Naive thymus-derived CD4-positive, alpha-beta T cell (primary cell): ENCODE measurements at regions not wholly inside any gene's neighbourhood (a gene's known extent, or its start where the extent isn't known, plus 50 kb on each side); places are given as distances from the start of the nearest gene placed in this dataset.

ENCODE experiments used
- ATAC-seq: fragments of 150-1000 bp; cut with Tn5 transposase; 2 replicates; pipeline ENCODE4 v1.10.0; 2021; ENCODE audit warnings: mild to moderate bottlenecking, moderate library complexity
- CTCF ChIA-PET: fragments of 350-600 bp; sonication (Branson Sonifier 250); formaldehyde crosslinking; loops from one replicate; lab custom pipeline; 2021; ENCODE audit warnings: antibody characterized with exemption; lab: Charles Lee
- POLR2A ChIA-PET: fragments of 350-600 bp; sonication (Branson Sonifier 250); formaldehyde crosslinking; loops from one replicate; lab custom pipeline; 2021; ENCODE audit warnings: antibody characterized with exemption, inconsistent platforms; lab: Charles Lee
- DNase-seq, 9 donors: peaks; one replicate each; pipeline versions ENCODE4 v3.0.0 to v3.0.0-alpha.2; 2020 to 2022; ENCODE audit warnings: mixed read lengths in 1 of 9
- H3K27ac ChIP-seq: one replicate; pipeline ENCODE4 v1.7.0; 2013; ENCODE audit warnings: mild to moderate bottlenecking, low read depth, low read length, moderate library complexity
- H3K27me3 ChIP-seq, 2 donors: one replicate each; pipeline ENCODE4 v1.7.0; 2013; ENCODE audit warnings: low read length in 2 of 2, mild to moderate bottlenecking in 2 of 2, moderate library complexity in 2 of 2; ENCODE audit not compliant: control insufficient read depth in 2 of 2, insufficient read depth in 2 of 2
- H3K36me3 ChIP-seq, 3 experiments: 1 replicate in 2 of 3; 2 replicates in 1 of 3; pipeline ENCODE4 v1.7.0; 2013; ENCODE audit warnings: low read length in 3 of 3, mild to moderate bottlenecking in 3 of 3, moderate library complexity in 1 of 3; ENCODE audit not compliant: insufficient read depth in 3 of 3, control insufficient read depth in 2 of 3
- H3K4me1 ChIP-seq, 2 donors: one replicate each; pipeline ENCODE4 v1.7.0; 2013; ENCODE audit warnings: low read length in 2 of 2, mild to moderate bottlenecking in 2 of 2, moderate library complexity in 1 of 2; ENCODE audit not compliant: control insufficient read depth in 2 of 2, insufficient read depth in 2 of 2
- H3K4me3 ChIP-seq: 2 replicates; pipeline ENCODE4 v1.7.0; 2013; ENCODE audit warnings: mild to moderate bottlenecking, low read length
- H3K9me3 ChIP-seq, 3 experiments: 1 replicate in 2 of 3; 2 replicates in 1 of 3; pipeline ENCODE4 v1.7.0; 2013; ENCODE audit warnings: low read length in 3 of 3; ENCODE audit not compliant: control insufficient read depth in 2 of 3
- H3K27ac Mint-ChIP-seq, 9 donors: one replicate each; pipeline ENCODE4 v1.8.0; 2020 to 2022; ENCODE audit warnings: mixed read lengths in 9 of 9, mild to moderate bottlenecking in 8 of 9, moderate library complexity in 5 of 9, inconsistent platforms in 2 of 9
- H3K27me3 Mint-ChIP-seq, 5 donors: one replicate each; pipeline ENCODE4 v1.8.0; 2021 to 2022; ENCODE audit warnings: mixed read lengths in 5 of 5, mild to moderate bottlenecking in 1 of 5
- H3K36me3 Mint-ChIP-seq, 5 donors: one replicate each; pipeline ENCODE4 v1.8.0; 2020 to 2022; ENCODE audit warnings: mixed read lengths in 5 of 5, mild to moderate bottlenecking in 3 of 5, inconsistent platforms in 1 of 5
- H3K4me1 Mint-ChIP-seq, 7 donors: one replicate each; pipeline ENCODE4 v1.8.0; 2020 to 2022; ENCODE audit warnings: mixed read lengths in 7 of 7, mild to moderate bottlenecking in 3 of 7, inconsistent platforms in 1 of 7
- H3K4me3 Mint-ChIP-seq, 10 donors: one replicate each; pipeline ENCODE4 v1.8.0; 2020 to 2022; ENCODE audit warnings: mild to moderate bottlenecking in 10 of 10, mixed read lengths in 10 of 10, moderate library complexity in 6 of 10, inconsistent platforms in 2 of 10
- H3K9me3 Mint-ChIP-seq, 11 donors: one replicate each; pipeline ENCODE4 v1.8.0; 2020 to 2022; ENCODE audit warnings: mixed read lengths in 11 of 11, mild to moderate bottlenecking in 4 of 11, inconsistent platforms in 1 of 11, moderate library complexity in 1 of 11
- intact Hi-C, 2 donors: fragments of 100-400 bp; cut with micrococcal nuclease; formaldehyde crosslinking; loops; one replicate each; pipeline ENCODE4 v1.15.1; 2023

DNA sequence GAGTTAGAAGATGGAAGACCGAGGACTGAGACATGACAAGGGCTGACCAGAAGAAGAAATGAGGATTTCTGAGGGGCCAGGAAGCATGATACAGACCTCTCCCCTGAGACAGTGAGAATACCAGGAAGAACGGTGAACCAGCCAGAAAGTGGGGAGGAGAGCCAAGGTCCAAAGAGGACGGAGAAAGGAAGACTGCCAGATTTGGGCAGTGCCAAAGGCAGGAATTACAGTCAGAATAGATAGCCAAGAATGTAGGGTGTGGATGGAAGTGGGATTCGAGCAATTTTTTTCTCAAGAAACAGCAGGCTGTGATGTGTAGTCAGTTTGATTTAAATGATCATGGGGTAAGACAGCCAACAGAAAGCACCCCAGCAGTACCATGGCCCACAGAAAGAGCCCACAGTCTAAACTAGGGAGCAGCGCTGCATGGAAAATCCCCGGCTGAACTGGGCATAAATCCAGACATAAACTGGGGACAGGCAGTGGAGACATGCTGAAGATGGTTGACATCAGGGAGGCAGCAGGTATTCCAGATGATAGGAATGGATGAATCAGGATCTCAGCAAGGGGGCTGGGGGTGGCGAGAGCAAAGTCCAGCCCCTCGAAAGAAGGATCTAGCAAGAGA is 67.3 kb upstream of the BARX2 start:
- no peak for ATAC-seq

DNA sequence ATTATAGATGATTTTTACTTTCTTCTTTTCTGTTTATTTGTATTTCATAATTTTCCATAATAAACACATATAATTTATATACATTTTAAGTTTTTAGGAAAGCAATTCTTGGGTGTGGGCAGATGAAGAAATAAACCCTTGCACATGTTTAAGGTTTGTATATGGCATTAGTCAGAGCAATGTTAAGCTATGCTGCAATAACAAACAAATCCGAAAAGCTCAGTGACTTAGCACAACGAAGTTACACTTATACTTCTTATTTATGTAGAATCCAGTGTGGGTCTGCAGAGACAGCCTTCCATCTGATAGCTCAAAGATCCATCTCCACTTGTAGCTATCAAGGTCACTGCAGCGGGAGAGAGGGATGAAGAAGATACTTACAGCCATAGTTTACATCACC is 68.5 kb upstream of the BARX2 start:
- no peak for DNase-seq
- H3K4me3 Mint-ChIP-seq, result no peak overlapping the region
- Histone ChIP-seq H3K27me3 (no peaks in the 10 kb centered on the region), H3K36me3 (no peaks in the 10 kb centered on the region), H3K4me3 (no peak overlapping the region), H3K4me1 (no peaks in the 10 kb centered on the region), H3K27ac (no peak overlapping the region), H3K9me3 (no peaks in the 10 kb centered on the region)
- intact Hi-C loops, result no loop called here
- ChIA-PET CTCF (interaction anchor here (0.7 kb wide), 1 partner anchor 31 kb away, joined by 3 read pairs; no protein-coding TSS in a partner anchor), POLR2A (no interaction called here)
- peaks cover 0 to 4% (median 0%) of the 10 kb centered on the region in 11 donors for H3K9me3 Mint-ChIP-seq
- H3K36me3 Mint-ChIP-seq, result peaks cover 0 to 5% (median 0%) of the 10 kb centered on the region in 5 donors
- H3K4me1 Mint-ChIP-seq, result no peaks in the 10 kb centered on the region
- H3K27me3 Mint-ChIP-seq, result peaks cover 4 to 21% (median 9%) of the 10 kb centered on the region in 5 donors
- H3K27ac Mint-ChIP-seq, result no peak overlapping the region
- ATAC-seq, result no peak

More for the DNA sequence above, 67.3 kb upstream of the BARX2 start:
- POLR2A ChIA-PET, result no interaction called here
- no peak overlapping the region for H3K27ac ChIP-seq
- Mint-ChIP-seq H3K27me3 (peaks cover 3 to 20% (median 9%) of the 10 kb centered on the region in 5 donors), H3K9me3 (peaks cover 0 to 4% (median 0%) of the 10 kb centered on the region in 11 donors), H3K4me3 (no peak overlapping the region), H3K27ac (no peak overlapping the region), H3K36me3 (peaks cover 0 to 5% (median 0%) of the 10 kb centered on the region in 5 donors), H3K4me1 (no peaks in the 10 kb centered on the region)
- no peak overlapping the region for H3K4me3 ChIP-seq
- H3K4me1 ChIP-seq, result no peaks in the 10 kb centered on the region
- intact Hi-C loops, result no loop called here
- CTCF ChIA-PET, result no interaction called here
- H3K36me3 ChIP-seq, result no peaks in the 10 kb centered on the region
- DNase-seq, result no peak
- H3K9me3 ChIP-seq, result no peaks in the 10 kb centered on the region
- no peaks in the 10 kb centered on the region for H3K27me3 ChIP-seq

DNA sequence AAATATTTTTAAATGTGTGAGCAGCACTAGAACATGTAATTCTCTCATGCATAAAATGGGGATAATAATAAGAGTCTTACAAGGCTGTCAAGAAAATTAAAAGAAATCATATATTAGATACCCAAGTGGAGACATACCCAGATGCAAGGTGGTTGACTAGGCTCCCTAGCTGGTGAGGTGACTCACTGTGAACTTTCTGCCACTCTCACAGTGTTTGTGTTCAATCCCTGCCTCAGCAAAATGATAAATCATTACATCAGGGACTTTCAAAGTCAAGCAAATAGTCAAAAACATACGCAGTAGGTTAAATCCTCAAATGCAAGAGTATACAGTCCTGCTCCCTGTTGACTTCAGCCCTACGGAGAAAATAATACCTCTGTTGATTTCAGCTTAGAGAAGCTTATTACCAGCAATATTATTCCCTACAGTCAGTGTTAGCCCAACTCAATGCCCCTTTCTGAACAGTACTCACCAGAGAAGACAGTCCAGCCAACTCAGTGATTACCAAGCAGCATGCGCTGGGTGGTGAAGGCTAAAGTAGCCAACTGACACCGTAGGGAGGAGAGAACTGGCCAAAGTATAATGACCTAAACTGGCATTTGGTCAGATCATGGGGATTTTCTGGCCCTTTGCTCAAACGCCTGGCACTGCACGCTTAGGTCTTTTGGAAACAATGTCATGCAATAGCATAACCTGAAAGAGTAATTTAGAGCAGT is 73.1 kb upstream of the BARX2 start:
- H3K4me1 Mint-ChIP-seq, result peaks cover 0 to 19% (median 0%) of the 10 kb centered on the region in 7 donors
- no peaks in the 10 kb centered on the region for H3K9me3 ChIP-seq
- no peak overlapping the region for H3K4me3 ChIP-seq
- peaks cover 0 to 4% (median 0%) of the 10 kb centered on the region in 11 donors for H3K9me3 Mint-ChIP-seq
- H3K4me3 Mint-ChIP-seq, result no peak overlapping the region
- POLR2A ChIA-PET, result no interaction called here
- DNase-seq, result no peak
- H3K4me1 ChIP-seq, result no peaks in the 10 kb centered on the region
- no peak for ATAC-seq
- H3K36me3 ChIP-seq, result no peaks in the 10 kb centered on the region
- H3K27ac Mint-ChIP-seq, result no peak overlapping the region
- no peaks in the 10 kb centered on the region for H3K36me3 Mint-ChIP-seq
- H3K27me3 Mint-ChIP-seq, result peaks cover 7 to 38% (median 33%) of the 10 kb centered on the region in 5 donors
- no peak overlapping the region for H3K27ac ChIP-seq
- CTCF ChIA-PET, result no interaction called here
- H3K27me3 ChIP-seq, result no peaks in the 10 kb centered on the region
- intact Hi-C loops, result no loop called here

DNA sequence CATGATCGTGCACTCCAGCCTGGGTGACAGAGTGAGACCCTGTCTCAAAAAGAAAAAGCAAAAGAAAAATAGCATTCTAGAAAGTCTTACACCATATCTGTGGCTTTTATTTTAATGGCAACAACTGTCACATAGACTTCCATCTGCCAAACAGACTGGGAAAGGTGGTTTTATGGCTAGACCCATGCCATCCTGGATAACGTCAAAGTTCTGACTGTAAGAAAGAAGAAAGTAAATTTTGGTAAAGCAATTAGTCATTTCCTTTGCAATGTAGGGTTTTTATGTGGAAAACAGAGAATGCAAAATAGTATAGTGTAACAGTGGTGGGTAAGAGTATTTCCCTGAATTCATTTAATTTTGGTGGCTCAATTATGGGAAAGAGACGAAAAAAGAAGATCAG is 75.5 kb upstream of the BARX2 start:
- intact Hi-C loops, result no loop called here
- Histone ChIP-seq H3K27ac (no peak overlapping the region), H3K27me3 (no peaks in the 10 kb centered on the region), H3K4me1 (no peaks in the 10 kb centered on the region), H3K9me3 (no peaks in the 10 kb centered on the region), H3K4me3 (no peak overlapping the region), H3K36me3 (no peaks in the 10 kb centered on the region)
- Mint-ChIP-seq H3K4me1 (peaks cover 0 to 19% (median 0%) of the 10 kb centered on the region in 7 donors), H3K36me3 (no peaks in the 10 kb centered on the region), H3K27me3 (peaks cover 11 to 34% (median 29%) of the 10 kb centered on the region in 5 donors), H3K4me3 (no peak overlapping the region), H3K9me3 (no peaks in the 10 kb centered on the region), H3K27ac (no peak overlapping the region)
- DNase-seq (no peak), ATAC-seq (no peak)
- POLR2A ChIA-PET, result no interaction called here
- CTCF ChIA-PET, result no interaction called here

DNA sequence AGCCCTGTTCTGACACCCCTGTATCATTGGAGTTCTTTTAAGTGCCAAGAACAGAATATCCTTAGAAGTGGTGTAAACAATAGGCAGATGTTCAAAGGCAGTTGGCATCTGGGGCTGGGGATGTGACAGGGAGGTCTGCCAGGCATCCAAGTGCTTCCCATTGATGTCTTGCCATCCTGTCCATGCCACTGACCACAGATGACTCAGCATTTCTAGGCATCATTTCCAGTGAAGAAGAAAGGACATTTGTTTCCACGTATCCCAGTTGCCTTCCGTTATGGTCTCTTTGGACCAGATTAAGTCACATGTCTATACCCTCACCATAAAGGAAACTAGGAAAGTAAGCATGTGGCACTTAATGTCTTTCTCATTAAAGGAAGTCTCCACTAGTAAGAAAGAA is 76.7 kb upstream of the BARX2 start:
- no peak overlapping the region for H3K4me3 ChIP-seq
- Mint-ChIP-seq H3K9me3 (no peaks in the 10 kb centered on the region), H3K36me3 (no peaks in the 10 kb centered on the region), H3K4me1 (peaks cover 0 to 19% (median 0%) of the 10 kb centered on the region in 7 donors), H3K27me3 (peaks cover 11 to 34% (median 29%) of the 10 kb centered on the region in 5 donors), H3K27ac (no peak overlapping the region), H3K4me3 (no peak overlapping the region)
- H3K4me1 ChIP-seq, result no peaks in the 10 kb centered on the region
- no peak for DNase-seq
- ChIA-PET CTCF (no interaction called here), POLR2A (no interaction called here)
- intact Hi-C loops, result no loop called here
- no peaks in the 10 kb centered on the region for H3K36me3 ChIP-seq
- no peak for ATAC-seq
- H3K27ac ChIP-seq, result no peak overlapping the region
- no peaks in the 10 kb centered on the region for H3K27me3 ChIP-seq
- H3K9me3 ChIP-seq, result no peaks in the 10 kb centered on the region

DNA sequence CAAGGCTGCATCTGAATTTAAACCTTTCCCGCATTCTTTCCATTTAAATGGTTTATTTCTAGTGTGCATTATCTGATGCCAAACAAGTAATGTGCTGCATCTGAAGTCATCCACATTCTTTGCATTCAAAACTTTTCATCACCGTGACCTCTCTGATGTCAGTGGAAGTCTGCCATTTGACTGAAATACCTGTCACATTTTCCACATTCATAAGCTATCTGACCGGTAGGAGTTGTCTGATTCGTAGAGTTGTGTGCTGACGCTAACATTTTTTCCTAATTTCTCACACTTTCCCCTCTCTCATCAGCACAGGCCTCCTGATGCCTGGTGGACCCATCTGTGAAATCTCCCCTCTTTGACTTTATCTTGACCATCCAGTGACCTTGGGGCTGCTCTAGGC is 79.9 kb upstream of the BARX2 start:
- POLR2A ChIA-PET, result no interaction called here
- Histone ChIP-seq H3K4me3 (no peak overlapping the region), H3K4me1 (no peaks in the 10 kb centered on the region), H3K9me3 (no peaks in the 10 kb centered on the region), H3K27ac (no peak overlapping the region), H3K27me3 (no peaks in the 10 kb centered on the region), H3K36me3 (no peaks in the 10 kb centered on the region)
- Mint-ChIP-seq H3K4me1 (peaks cover 0 to 15% (median 0%) of the 10 kb centered on the region in 7 donors), H3K9me3 (peaks cover 0 to 2% (median 0%) of the 10 kb centered on the region in 11 donors), H3K36me3 (no peaks in the 10 kb centered on the region), H3K27me3 (peaks cover 9 to 32% (median 26%) of the 10 kb centered on the region in 5 donors), H3K4me3 (no peak overlapping the region), H3K27ac (no peak overlapping the region)
- CTCF ChIA-PET, result no interaction called here
- no peak for DNase-seq
- intact Hi-C loops, result no loop called here
- ATAC-seq, result no peak
